Sciatic nerve (tissue), 2 donors: ENCODE measurements at regions not wholly inside any gene's neighbourhood (a gene's known extent, or its start where the extent isn't known, plus 50 kb on each side); places are given as distances from the start of the nearest gene placed in this dataset.
"Not testable (repeated sequence)": the region's sequence is repeated elsewhere in the genome, so short reads cannot be mapped to it uniquely, and the experiment has no call there.

Experiments
- ATAC-seq: fragments of 200-7000 bp; cut with Tn5 transposase; one replicate; pipeline ENCODE4 v1.9.1; 2020; ENCODE audit warnings: mild to moderate bottlenecking, moderate library complexity
- DNase-seq: peaks from one replicate; pipeline ENCODE4 v3.0.0-alpha.2; 2020; ENCODE audit warnings: low spot score
- intact Hi-C: fragments of 100-400 bp; cut with DNase I; formaldehyde crosslinking; loops from one replicate; pipeline ENCODE4 v1.14.2; 2022
- donor health status: DM: no; HTN: no; CAD: no.
- donor health status: DM: no; HTN: no; CAD: no.

DNA sequence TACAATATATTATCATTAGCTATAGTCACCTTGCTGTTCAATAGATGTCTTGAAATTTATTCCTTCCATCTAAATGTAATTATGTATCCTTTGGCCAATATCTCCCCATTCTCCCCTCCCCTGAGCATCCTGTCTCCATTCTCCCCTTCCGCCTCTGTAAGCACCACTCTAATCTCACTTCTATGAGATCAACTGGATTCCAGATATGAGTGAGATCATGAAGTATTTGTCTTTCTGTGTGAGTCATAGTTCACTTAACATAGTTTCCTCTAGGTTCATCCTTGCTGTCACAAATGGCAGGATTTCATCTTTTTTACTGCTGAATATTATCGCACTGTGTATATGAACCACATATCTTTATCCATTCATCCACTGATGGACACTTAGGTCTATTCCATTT lies 148.8 kb upstream of the NDN start:
- DNase-seq: no peak
- intact Hi-C loops: no loop called here
- no peak for ATAC-seq

DNA sequence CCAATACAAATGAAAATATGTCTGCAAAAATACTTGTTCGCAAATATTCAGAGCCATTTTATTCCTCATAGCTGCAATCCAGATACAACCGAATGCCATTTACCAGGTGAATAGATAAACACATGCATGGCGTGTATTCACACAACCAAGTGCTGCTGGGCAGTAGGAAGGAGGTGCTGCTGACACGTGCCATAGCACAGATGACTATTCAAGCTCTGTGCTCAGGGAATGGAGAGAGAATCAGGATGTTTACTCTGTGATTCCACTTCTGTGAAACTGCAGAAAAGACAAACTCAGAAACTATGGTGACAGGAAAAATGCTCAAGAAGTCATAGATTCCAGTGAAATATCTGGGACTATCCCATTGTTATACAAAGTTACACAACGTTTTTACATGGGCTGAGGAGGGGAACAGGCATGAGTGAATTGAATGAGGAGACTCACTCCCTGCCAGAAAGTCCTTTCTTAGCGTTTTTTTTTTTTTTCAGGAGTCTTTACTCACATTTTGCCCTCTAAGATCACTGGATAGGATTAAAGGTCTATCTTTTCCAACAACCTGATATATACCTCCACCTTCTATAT lies 152.9 kb upstream of the NDN start:
- intact Hi-C loops: no loop called here
- ATAC-seq (no peak), DNase-seq (no peak)

DNA sequence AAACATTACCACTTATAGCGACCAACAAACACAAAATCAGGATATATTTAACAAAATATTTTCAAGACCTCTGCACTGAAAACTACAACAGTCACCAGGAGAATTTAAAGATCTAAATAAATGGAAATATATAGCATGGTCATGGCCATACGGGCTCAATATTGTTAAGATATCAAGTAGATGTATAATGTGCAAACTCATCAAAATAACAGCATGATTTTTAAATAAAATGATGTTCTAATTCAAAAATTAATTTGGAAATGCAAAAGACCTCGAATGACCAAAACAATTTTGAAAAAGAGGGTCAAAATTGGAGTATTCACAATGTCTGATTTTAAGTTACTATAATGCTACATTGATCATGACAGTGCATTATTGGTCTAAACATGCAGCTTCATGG lies 159.1 kb upstream of the NDN start:
- DNase-seq (no peak), ATAC-seq (no peak)
- intact Hi-C loops: no loop called here

DNA sequence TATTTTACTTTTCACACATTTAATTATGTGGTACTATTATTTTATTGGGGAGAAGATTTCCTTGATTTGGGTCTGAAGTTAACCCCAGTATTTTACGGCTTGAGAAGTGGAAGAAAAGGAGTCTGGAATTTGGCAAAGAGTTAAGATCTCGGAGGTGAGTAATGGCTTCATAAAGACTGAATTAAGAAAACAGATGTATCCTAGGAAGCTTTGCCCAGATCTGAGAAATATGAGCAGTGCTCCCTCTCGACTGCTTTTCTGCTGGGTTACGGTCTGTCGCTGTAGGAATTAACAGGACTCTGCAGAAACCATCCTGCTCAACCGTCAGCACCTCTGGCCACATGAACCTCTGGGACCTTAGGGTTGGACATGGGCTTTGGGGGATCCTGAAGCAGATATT lies 163.6 kb upstream of the NDN start:
- intact Hi-C loops: no loop called here
- DNase-seq (no peak), ATAC-seq (no peak)

DNA sequence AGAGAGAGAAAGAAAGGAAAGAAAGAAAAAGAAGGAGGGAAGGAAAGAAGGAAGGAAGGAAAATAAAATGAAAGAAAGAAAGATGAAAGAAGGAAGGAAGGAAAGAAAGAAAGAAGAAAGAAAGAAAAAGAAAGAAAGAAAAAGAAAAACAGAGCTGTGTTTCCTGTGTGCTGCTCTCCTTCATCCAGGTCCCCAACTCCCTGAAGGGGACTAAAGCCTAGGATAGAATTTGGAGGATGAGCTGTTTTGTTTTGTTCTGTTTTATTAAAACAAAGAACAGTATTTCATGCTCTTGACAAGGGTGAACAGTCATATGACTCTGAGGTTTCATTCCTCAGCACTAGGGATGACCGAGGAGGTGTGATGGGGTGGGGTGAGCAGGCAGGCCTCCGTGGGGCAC lies 164.8 kb upstream of the NDN start:
- no peak for ATAC-seq
- no peak for DNase-seq
- intact Hi-C loops: no loop called here

DNA sequence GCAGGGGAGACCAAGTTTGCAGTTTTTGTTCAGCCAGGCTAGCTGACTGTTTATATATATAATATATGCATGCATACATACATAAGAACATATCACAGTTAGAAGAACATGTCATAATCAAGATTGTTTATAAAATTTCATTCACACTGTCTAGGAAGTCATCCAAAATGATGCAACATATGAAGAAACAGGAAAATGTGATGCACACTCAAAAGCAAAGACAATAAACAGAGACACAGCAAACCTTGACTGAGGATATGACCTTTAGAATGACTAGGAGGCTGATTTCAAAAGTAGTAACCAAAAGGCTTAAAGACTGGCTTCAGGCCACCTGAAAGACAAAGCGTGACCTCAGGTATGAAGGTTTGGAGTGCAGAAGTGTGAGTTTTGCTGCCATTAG lies 166.2 kb upstream of the NDN start:
- DNase-seq (no peak), ATAC-seq (no peak)
- intact Hi-C loops: no loop called here

DNA sequence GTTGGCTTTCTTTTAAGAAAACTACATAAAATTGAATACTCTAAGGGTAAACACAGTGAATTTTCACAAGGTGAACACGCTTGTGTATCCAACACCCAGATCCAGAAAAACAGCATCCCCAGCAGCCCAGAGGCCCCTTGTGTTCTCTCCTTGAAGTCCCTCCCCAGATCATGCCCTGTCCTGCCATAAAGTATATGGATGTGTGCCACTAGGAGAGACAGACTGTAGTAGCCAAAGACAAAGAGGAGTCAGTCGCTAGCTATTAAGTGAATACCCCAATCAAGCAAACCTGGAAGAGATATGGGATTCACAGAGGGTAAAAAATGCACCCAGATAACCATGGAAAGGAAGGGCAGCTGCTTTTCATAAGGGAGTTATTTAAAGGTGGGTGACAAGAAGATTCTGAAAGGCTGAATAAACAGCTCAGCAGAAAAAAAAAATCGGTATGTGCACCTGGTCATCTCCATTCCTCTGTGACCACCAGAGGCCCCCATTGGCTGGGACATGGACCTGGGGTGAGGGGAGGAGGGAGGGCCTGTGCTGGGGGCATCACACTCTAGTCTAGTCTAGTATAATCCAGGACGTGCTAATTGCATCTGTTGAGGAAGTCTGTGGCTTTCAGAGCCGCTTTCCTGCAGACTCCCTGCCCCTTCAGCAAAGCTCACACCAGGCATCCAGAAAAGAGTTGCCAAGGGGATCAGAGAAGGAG lies 167.3 kb upstream of the NDN start:
- DNase-seq (no peak), ATAC-seq (peak; percentile 30)
- intact Hi-C loops: no loop called here

DNA sequence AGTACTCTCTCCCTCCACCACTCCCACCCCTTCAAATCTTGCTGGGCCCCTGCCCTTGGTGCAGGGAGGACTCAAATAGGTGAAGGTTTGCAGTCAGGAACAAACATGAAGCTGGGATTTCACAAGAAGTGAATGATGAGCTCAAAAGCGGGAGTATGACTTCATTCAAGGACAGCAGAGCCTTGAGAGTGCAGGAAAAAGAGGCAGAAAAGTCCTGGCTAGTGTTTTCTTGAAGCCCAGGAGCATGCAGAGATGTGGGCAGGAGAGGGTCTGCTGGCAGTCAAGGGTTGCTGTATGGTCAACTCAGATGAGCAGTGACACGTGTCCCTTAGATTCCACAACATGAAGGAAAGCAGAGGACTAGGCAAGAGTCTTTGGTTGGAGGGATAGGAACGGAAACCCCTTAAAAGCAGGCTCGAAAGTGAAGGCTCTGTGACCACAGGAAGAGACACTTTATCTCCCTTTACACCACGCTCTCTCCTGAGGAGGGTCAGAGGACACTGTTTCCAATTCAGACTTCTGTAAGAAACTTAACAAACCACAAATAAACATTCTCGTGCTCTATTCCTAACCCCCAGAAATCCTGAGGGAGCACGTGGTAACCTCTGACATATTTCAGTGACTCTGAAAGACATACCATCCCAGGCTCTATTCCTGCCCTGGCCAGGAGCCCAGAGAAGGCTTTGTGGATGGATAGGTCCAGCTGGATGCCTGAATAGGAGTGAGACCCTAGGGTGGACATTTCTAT lies 168.0 kb upstream of the NDN start:
- no peak for DNase-seq
- intact Hi-C loops: no loop called here
- ATAC-seq: peak; percentile 34

DNA sequence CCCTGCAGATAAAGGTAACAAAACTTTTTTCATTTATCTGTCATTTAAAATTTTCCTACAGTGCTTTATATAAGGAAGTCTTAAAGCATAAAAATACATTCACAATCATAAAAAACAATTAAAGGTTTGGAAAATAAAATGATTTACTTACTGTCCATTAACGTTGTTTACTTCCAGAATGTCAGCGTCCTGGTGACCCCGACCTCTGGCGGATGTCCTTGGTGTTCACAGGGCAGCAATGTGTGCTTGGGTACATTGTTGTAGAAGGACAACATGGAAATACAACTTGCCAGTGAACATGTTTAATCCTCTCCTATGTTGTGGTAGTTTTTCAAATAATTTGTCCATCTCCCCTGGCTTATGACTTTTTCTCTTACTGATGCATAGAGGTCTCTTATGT lies 168.8 kb upstream of the NDN start:
- ATAC-seq (no peak), DNase-seq (no peak)
- intact Hi-C loops: no loop called here

DNA sequence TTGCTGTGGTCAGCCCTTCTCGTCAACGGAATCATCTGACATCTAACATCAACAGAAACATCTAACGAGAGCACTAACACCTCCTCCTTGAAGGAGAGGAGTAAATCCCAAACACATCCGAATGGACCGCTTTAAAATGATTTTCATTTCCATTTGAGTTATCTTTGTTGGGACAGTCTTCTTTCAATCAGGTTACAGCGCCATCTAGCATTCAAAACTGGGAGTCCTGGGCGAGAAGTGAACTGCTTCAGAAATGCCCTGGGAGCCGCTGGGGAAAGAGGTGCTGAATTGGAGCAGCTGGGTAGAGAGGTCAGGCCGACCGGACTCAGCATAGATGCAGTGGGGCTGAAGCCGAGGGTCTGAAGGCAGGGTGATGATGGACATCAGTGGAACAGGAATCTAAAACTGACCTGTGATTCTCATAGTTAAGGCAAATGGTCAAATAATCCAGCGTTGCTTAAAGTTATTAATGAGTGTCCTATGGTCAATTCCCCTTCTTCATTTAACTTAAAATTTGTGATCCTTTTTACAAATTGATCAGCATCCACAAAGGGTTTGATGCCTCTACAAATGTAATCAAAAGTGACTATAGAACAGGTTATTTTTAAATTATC lies 170.0 kb upstream of the NDN start:
- DNase-seq (peak; percentile 63), ATAC-seq (peak; percentile 38)
- intact Hi-C loops: no loop called here

DNA sequence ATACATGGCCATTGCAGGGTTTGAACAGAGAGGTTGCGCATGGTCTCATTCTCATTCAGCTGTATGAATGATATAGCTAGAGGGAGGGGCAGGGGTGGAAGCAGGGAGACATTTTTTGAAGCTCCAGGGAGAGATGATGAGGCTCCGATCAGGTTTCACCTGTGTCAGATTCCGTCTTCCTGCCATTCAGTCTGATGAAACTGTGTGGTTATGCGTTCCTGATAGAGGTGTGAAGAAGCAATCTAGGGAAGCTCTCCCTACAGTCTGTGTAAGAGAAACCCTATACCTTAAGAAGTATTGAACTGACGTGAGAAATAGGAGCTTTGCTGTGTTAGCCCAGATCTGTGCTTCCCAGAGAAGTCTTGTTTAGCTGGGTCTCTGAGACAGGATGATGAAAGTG lies 171.9 kb upstream of the NDN start:
- ATAC-seq (no peak), DNase-seq (no peak)
- intact Hi-C loops: no loop called here

DNA sequence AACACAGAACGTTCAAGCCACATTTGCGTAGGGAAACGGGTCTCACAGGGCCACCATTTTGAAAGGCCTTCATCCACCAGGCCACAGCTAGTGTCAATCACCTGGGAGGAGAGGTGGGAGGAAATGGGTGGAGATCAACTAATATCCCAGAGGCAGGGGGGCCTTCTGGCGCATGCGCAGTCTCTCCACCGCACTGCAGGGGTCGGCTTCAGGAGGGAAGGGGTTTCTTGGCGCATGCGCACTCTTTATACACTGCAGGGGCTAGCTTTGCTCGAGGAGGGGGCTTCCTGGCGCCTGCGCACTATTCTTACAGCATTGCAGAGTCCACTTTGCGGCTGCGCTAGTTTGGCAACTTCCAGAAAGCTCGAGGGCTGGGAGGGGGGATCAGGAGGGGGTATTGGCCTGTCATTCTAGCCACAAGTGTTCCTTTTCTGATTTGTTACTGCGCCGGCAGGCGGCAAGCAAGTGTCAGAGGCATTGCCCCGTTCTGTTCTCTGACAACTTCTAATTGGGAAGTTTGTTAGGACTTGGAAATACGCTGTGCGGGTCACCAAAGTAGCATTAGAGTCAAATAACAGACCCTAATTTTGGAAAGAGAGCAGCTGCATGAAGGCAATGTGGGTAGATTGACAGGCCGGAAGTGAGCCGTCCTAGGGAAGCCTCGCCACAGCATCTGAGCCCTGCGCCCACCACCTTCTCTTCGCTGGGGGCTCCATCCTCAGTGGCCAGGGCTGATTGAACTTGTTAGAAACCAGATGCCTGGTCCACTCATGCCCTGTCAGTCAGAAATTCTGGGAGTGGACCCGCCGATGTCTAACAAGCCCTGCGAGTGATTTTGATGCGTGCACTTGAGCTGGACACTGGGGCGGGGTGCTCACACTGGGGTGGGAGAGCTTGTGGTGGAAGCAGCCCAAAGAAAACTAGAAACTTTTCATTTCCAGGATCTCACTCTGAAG lies 173.5 kb upstream of the NDN start:
- DNase-seq (no peak), ATAC-seq (no peak)
- intact Hi-C loops: no loop called here

DNA sequence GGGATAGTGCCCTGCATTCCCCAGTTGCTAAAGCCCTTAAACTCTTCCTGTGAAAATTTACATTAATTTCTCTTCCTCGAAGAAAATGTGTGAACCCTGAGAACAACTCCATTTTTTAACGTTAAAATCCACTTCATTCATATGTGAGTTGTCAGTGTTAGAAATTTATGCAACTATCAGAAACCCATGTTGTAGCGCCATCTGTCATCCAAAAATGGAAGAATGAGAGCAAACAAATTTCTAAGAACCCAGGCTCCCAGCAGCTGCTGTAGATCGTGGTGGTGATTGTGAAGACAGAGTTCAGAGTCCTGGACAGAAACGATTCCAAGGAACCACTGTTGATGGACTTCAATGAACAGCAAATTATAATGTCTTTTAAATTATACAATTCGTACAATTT lies 179.7 kb upstream of the NDN start:
- intact Hi-C loops: no loop called here
- ATAC-seq (no peak), DNase-seq (no peak)

DNA sequence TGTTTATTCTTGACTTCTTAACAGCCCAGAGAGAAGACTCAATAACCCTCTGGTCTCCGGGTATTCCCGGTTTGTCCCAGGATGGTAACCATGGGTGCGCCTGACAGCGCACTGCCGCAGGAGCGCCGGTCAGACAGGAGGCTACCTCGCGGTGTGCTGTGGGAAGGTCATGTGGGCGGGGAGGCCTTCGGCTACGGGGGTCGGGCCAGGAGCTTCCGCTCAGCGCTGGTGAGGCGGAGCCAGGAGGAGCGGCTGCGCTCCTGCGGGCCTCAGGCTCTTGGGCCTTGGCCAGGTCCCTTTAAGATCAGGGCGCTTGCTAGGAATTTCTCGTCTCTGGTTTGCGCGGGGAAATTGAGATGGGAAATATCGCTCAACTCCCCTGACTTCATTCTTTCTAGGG lies 182.3 kb upstream of the NDN start:
- no peak for DNase-seq
- intact Hi-C loops: no loop called here

DNA sequence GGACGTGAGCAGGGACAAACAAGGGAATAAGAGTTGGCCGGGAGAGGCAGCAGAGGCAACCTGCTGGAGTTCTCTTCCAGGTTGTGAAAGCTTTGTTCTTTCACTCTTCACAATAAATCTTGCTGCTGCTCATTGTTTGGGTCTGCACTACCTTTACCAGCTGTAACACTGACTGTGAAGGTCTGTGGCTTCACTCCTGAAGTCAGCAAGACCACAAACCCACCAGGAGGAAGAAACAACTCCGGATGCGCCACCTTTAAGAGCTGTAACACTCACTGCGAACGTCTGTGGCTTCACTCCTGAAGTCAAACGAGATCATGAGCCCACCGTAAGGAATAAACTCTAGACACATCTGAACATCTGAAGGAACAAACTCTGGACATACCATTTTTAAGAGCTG lies 186.5 kb upstream of the NDN start:
- ATAC-seq, DNase-seq, intact Hi-C loops: not testable (repeated sequence)

More for the DNA sequence above, 182.3 kb upstream of the NDN start:
- ATAC-seq: peak; percentile 44

DNA sequence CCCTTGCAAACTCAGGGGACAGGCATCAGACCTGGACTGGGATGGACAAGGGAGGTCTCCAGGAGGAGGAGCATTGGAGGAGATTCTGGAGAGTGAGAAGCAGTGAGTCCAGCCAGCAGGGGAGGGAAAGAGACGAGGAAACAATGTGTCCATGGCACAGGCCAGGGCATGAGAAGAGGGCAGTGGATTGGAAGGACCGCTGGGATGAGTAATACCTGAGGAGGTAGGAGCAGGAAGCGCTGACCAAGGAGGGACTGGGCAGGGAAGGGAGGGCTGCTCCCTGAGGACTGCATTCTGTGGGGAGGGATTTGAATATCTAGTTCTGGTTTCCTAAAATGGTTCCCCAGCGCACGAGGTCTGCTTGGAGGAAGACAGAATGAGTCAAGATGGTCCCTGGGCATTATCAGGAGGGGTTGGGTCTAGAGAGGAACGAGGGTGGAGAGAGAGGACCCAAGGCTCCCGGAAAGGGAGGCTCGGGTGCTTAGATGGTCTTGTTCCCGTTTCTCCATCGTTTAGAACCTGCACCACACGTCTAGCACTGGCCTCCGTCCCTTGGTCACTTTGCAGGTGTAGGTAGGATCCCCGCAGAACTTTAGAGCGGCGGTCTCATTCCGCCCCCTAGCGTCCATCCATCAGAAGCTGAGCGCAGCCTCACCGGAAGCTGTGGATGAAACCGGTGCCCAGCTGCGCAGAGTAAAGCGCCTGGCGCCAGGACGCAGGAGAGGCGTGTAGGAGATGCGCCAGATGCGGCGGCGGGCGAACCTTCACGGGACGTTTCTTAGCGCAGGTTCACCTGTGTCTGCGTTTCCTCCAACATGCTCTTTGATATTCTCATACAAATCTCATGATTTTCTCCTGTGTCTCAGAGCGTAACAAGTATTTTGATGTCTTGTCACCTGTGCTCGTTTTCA lies 190.7 kb upstream of the NDN start:
- intact Hi-C loops: no loop called here
- DNase-seq: peak; percentile 64

DNA sequence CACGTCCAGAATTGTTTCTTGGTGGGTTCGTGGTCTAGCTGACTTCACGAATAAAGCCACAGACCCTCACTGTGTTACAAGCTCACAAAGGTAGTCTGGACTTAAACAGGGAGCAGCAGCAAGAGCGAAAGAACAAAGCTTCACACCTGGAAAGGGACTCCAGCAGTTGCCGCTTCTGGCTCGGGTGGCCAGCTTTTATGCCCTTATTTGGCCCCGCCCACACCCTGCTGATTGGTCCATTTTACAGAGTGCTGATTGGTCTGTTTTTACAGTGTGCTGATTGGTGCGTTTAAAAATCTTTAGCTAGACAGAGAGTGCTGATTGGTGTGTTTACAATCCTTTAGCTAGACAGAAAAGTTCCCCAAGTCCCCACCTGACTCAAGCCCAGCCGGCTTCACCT lies 194.2 kb upstream of the NDN start:
- intact Hi-C loops: no loop called here

More for the DNA sequence above, 190.7 kb upstream of the NDN start:
- ATAC-seq: peak; percentile 59

DNA sequence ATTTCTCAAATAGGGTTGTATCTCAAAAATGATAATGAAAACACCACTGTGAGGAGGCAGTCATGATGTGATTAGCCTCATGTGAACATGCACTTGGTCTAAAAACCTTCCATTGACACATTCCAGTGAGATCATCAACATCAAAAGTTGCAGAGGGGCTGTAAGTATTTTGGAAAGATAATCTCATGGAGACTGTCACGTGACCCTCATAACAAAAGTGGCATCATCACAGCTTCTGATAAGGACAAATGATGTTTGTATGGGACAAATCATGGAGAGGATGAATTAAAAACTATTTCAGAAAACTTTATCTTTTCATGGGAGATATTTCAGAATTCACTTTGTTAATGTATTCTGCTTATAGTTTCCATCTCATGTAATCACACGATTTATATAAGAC lies 203.1 kb upstream of the NDN start:
- ATAC-seq: no peak
- no peak for DNase-seq
- intact Hi-C loops: no loop called here

More for the DNA sequence above, 194.2 kb upstream of the NDN start:
- DNase-seq (no peak), ATAC-seq (no peak)
